OCI-LY7 (cell line): ENCODE measurements at regions not wholly inside any gene's neighbourhood (a gene's known extent, or its start where the extent isn't known, plus 50 kb on each side); places are given as distances from the start of the nearest gene placed in this dataset.

Experiments
- BruUV-seq: library from RNA; stranded (reverse); fragments of 400-500 nt; replicated peaks from 2 replicates; lab custom pipeline; 2021; lab: Mats Ljungman, UMichigan
- CTCF ChIA-PET: fragments of 300-600 bp; sonication (Branson Sonifier 250); formaldehyde crosslinking; loops from one replicate; lab custom pipeline; 2022; ENCODE audit warnings: antibody characterized with exemption; ENCODE audit not compliant: unreplicated experiment; lab: Charles Lee
- POLR2A ChIA-PET: fragments of 300-600 bp; sonication (Branson Sonifier 250); formaldehyde crosslinking; loops from one replicate; lab custom pipeline; 2022; ENCODE audit warnings: antibody characterized with exemption; lab: Charles Lee
- DNase-seq: peaks from one replicate; pipeline ENCODE4 v3.0.0-alpha.2; 2015; ENCODE audit warnings: low spot score
- H2AFZ ChIP-seq: fragments of 200-600 bp; sonication (generic), shearing (Covaris generic); 2 replicates; pipeline ENCODE4 v1.6.1; 2014; ENCODE audit warnings: mild to moderate bottlenecking, antibody characterized with exemption, low read length, moderate library complexity
- H3K27ac ChIP-seq: fragments of 200-600 bp; sonication (generic); 2 replicates; pipeline ENCODE4 v1.5.1; 2014; ENCODE audit warnings: mixed run types, low read depth, mild to moderate bottlenecking, moderate library complexity, low read length, inconsistent platforms; ENCODE audit not compliant: poor library complexity, severe bottlenecking
- H3K36me3 ChIP-seq: fragments of 200-600 bp; sonication (generic); 2 replicates; pipeline ENCODE4 v1.6.1; 2014; ENCODE audit warnings: mild to moderate bottlenecking, antibody characterized with exemption, low read length, moderate library complexity, mixed read lengths; ENCODE audit not compliant: insufficient read depth
- H3K4me1 ChIP-seq: fragments of 200-600 bp; sonication (generic); 2 replicates; pipeline ENCODE4 v1.5.1; 2014; ENCODE audit warnings: mild to moderate bottlenecking, low read length; ENCODE audit not compliant: insufficient read depth, poor library complexity, severe bottlenecking
- H3K4me2 ChIP-seq: fragments of 200-600 bp; sonication (generic); 2 replicates; pipeline ENCODE4 v1.6.1; 2014; ENCODE audit warnings: mild to moderate bottlenecking, low read length
- H3K4me3 ChIP-seq: fragments of 200-600 bp; sonication (generic); 2 replicates; pipeline ENCODE4 v1.5.1; 2014; ENCODE audit warnings: mild to moderate bottlenecking, low read depth, low read length; ENCODE audit not compliant: poor library complexity, severe bottlenecking
- H3K79me2 ChIP-seq: fragments of 200-600 bp; sonication (generic); 2 replicates; pipeline ENCODE4 v1.6.1; 2016; ENCODE audit warnings: low read depth, mild to moderate bottlenecking, low read length, moderate library complexity, mixed read lengths; ENCODE audit not compliant: insufficient read depth
- H3K9me2 ChIP-seq: fragments of 200-600 bp; sonication (generic); 2 replicates; pipeline ENCODE4 v1.6.1; 2016; ENCODE audit warnings: mild to moderate bottlenecking, low read length, mixed read lengths; ENCODE audit not compliant: insufficient read depth
- H3K9me3 ChIP-seq: fragments of 200-600 bp; sonication (generic); 2 replicates; pipeline ENCODE4 v1.6.1; 2014; ENCODE audit warnings: mild to moderate bottlenecking, mixed run types, low read length, mixed read lengths
- H4K20me1 ChIP-seq: fragments of 200-600 bp; sonication (generic); 2 replicates; pipeline ENCODE4 v1.6.1; 2014; ENCODE audit warnings: mild to moderate bottlenecking, antibody characterized with exemption, low read length, moderate library complexity, mixed read lengths; ENCODE audit not compliant: insufficient read depth
- CTCF ChIP-seq: fragments of 200-600 bp; sonication (generic); conservative IDR thresholded peaks from 2 replicates; pipeline ENCODE4 v1.5.1; 2014; ENCODE audit warnings: mild to moderate bottlenecking, antibody characterized with exemption, low read length, moderate library complexity, mixed read lengths
- EZH2phosphoT487 ChIP-seq: fragments of 200-600 bp; sonication (generic); IDR thresholded peaks from 2 replicates; pipeline ENCODE4 v1.6.1; 2018; ENCODE audit warnings: low read depth, borderline replicate concordance, mild to moderate bottlenecking, mixed run types, antibody characterized with exemption, low read length, moderate library complexity, mixed read lengths
- intact Hi-C: fragments of 100-400 bp; cut with micrococcal nuclease; formaldehyde crosslinking; loops from one replicate; pipeline ENCODE4 v1.10.0; 2022; ENCODE audit not compliant: unreplicated experiment

GRCh38 chr2:153043385-153043784, 325.0 kb downstream of the ARL6IP6 start:
- H3K9me2 ChIP-seq: no peaks in the 10 kb centered on the region
- H3K4me3 ChIP-seq: no peak overlapping the region
- no peaks in the 10 kb centered on the region for H3K4me1 ChIP-seq
- H4K20me1 ChIP-seq: no peaks in the 10 kb centered on the region
- intact Hi-C loops: no loop called here
- CTCF ChIA-PET: no interaction called here
- H3K79me2 ChIP-seq: no peaks in the 10 kb centered on the region
- POLR2A ChIA-PET: interaction anchor here (0.6 kb wide), 1 partner anchor 1546 kb away, joined by 3 read pairs; no protein-coding TSS in a partner anchor
- no TSS peak for BruUV-seq
- TF ChIP-seq EZH2phosphoT487: no peak
- no peak for TF ChIP-seq CTCF
- no peak overlapping the region for H3K27ac ChIP-seq
- H3K9me3 ChIP-seq: no peaks in the 10 kb centered on the region
- no peaks in the 10 kb centered on the region for H3K36me3 ChIP-seq
- H2AFZ ChIP-seq: no peak overlapping the region
- H3K4me2 ChIP-seq: no peak overlapping the region
- DNase-seq: no peak

GRCh38 chr2:153028626-153029025, 310.2 kb downstream of the ARL6IP6 start:
- no peak for DNase-seq
- intact Hi-C loops: no loop called here
- Histone ChIP-seq H3K4me1 (no peaks in the 10 kb centered on the region), H2AFZ (no peak overlapping the region), H3K4me2 (no peak overlapping the region), H3K79me2 (no peaks in the 10 kb centered on the region), H3K36me3 (no peaks in the 10 kb centered on the region), H3K9me2 (no peaks in the 10 kb centered on the region), H3K4me3 (no peak overlapping the region), H3K9me3 (no peaks in the 10 kb centered on the region), H3K27ac (no peak overlapping the region), H4K20me1 (no peaks in the 10 kb centered on the region)
- TF ChIP-seq EZH2phosphoT487 (no peak), CTCF (no peak)
- BruUV-seq: no TSS peak
- CTCF ChIA-PET: no interaction called here
- POLR2A ChIA-PET: interaction anchor here (0.6 to 0.7 kb wide), 3 partner anchors 20 to 158 kb away, joined by 3 to 4 read pairs (median 3); no protein-coding TSS in a partner anchor

GRCh38 chr2:153027533-153027932, 309.1 kb downstream of the ARL6IP6 start:
- intact Hi-C loops: no loop called here
- no peak for TF ChIP-seq CTCF
- no peak for TF ChIP-seq EZH2phosphoT487
- no peaks in the 10 kb centered on the region for H3K4me1 ChIP-seq
- H3K4me2 ChIP-seq: no peak overlapping the region
- DNase-seq: no peak
- POLR2A ChIA-PET: no interaction called here
- CTCF ChIA-PET: no interaction called here
- H3K9me3 ChIP-seq: no peaks in the 10 kb centered on the region
- BruUV-seq: no TSS peak
- H3K36me3 ChIP-seq: no peaks in the 10 kb centered on the region
- no peak overlapping the region for H2AFZ ChIP-seq
- no peaks in the 10 kb centered on the region for H3K9me2 ChIP-seq
- H3K27ac ChIP-seq: no peak overlapping the region
- no peak overlapping the region for H3K4me3 ChIP-seq
- H3K79me2 ChIP-seq: no peaks in the 10 kb centered on the region
- H4K20me1 ChIP-seq: no peaks in the 10 kb centered on the region
